ENCODE measurements at regions not wholly inside any gene's neighbourhood (a gene's known extent, or its start where the extent isn't known, plus 50 kb on each side); places are given as distances from the start of the nearest gene placed in this dataset.

DNA sequence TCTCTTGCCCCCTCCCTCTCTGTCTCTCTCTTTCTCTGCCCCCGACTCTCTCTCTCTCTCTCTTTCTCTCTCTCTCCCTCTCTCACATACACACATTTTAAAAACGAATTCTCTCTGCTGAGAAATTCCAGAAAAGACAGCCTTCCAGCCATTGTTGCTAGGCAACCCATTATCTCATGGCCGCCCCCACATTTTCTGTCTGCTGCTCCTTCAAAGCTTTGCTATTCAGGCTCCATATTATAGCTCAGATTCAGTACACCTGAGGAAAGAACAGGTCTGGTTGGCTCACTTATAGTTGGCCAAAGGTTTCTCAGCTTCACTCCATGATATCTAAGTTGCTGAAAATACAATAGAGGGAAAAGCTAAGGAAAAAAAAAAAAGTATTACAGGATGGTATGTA is 174.4 kb upstream of the RADX start:
- WGBS: 49% methylated on average over 3 of the region's 3 CpGs
- H2BK15ac ChIP-seq (ENCODE audit: low read depth, poor library complexity, severe bottlenecking): no peak overlapping the region
- no peak overlapping the region for H2BK5ac ChIP-seq (ENCODE audit: low read depth, low read length, poor library complexity, severe bottlenecking)
- no peak overlapping the region for H3K14ac ChIP-seq (ENCODE audit: low read length in 2 of 2)
- no peak overlapping the region for H3K18ac ChIP-seq (ENCODE audit: low read depth in 1 of 2, low read length in 2 of 2)
- no peak overlapping the region for H3K27ac ChIP-seq (ENCODE audit: low read length, poor library complexity, severe bottlenecking)
- no peak overlapping the region for H3K4me2 ChIP-seq (ENCODE audit: low read length, poor library complexity, severe bottlenecking)
- no peak overlapping the region for H4K8ac ChIP-seq (ENCODE audit: low read length)
- H3K9me3 ChIP-seq (ENCODE audit: control insufficient read depth, low read length): no peaks in the 10 kb centered on the region
- peaks cover 0 to 38% of the 10 kb centered on the region in 2 experiments for H3K27me3 ChIP-seq (ENCODE audit: control insufficient read depth in 1 of 2, insufficient read depth in 1 of 2, low read length in 2 of 2)
- H2AFZ ChIP-seq (ENCODE audit: low read depth, low read length): no peak overlapping the region
- no peak overlapping the region for H3K23ac ChIP-seq (ENCODE audit: low read length in 2 of 2)
- no peaks in the 10 kb centered on the region for H3K79me1 ChIP-seq (replicated peaks; ENCODE audit: low read length, poor library complexity, severe bottlenecking)
- no peak overlapping the region for H3K4me3 ChIP-seq (ENCODE audit: insufficient read depth in 1 of 2, low read depth in 1 of 2, low read length in 2 of 2)
- DNase-seq: no peak
- no peak overlapping the region for H3K9ac ChIP-seq (ENCODE audit: low read length)
- H3K36me3 ChIP-seq (ENCODE audit: control insufficient read depth in 1 of 2, insufficient read depth in 2 of 2, low read depth in 1 of 2, low read length in 2 of 2): no peaks in the 10 kb centered on the region
- H2BK12ac ChIP-seq (ENCODE audit: low read length in 2 of 2): no peak overlapping the region
- no peak overlapping the region for H2AK5ac ChIP-seq (ENCODE audit: low read length, severe bottlenecking)
- H3K4ac ChIP-seq (ENCODE audit: low read depth in 1 of 2, low read length in 2 of 2): no peak overlapping the region
- H3K4me1 ChIP-seq (ENCODE audit: control insufficient read depth, insufficient read depth, low read depth, low read length): no peaks in the 10 kb centered on the region
- H2BK120ac ChIP-seq (ENCODE audit: low read depth, low read length): no peak overlapping the region
- no peak overlapping the region for H4K91ac ChIP-seq (ENCODE audit: low read length)

DNA sequence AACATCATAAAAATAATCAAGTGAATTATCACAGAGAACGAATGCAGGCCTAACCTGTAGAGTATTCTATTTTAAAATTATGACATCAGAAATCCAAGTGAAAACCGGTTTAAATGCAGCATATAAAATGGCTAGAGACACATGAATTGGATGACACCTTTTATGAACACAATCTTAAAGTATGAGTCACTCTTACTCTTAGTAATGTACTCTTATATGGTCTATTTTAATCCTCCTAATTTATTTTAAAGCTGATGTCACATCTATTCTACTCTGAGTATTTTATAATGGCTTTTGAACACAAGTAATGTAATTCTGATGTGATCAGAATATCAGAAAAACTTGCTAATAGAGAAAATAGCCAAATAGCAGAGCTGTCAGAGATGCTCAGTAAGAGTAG is 161.4 kb upstream of the RADX start:
- no peak overlapping the region for H4K91ac ChIP-seq (ENCODE audit: low read length)
- no peak overlapping the region for H2BK15ac ChIP-seq (ENCODE audit: low read depth, poor library complexity, severe bottlenecking)
- H2AFZ ChIP-seq (ENCODE audit: low read depth, low read length): no peak overlapping the region
- H4K8ac ChIP-seq (ENCODE audit: low read length): no peak overlapping the region
- no peaks in the 10 kb centered on the region for H3K4me1 ChIP-seq (ENCODE audit: control insufficient read depth, insufficient read depth, low read depth, low read length)
- no peak overlapping the region for H3K27ac ChIP-seq (ENCODE audit: low read length, poor library complexity, severe bottlenecking)
- no peak overlapping the region for H2AK5ac ChIP-seq (ENCODE audit: low read length, severe bottlenecking)
- no peaks in the 10 kb centered on the region for H3K79me1 ChIP-seq (replicated peaks; ENCODE audit: low read length, poor library complexity, severe bottlenecking)
- H3K9ac ChIP-seq (ENCODE audit: low read length): no peak overlapping the region
- H3K18ac ChIP-seq (ENCODE audit: low read depth in 1 of 2, low read length in 2 of 2): no peak overlapping the region
- H3K23ac ChIP-seq (ENCODE audit: low read length in 2 of 2): no peak overlapping the region
- no CpG with 5 or more reads among the region's 2 CpGs for WGBS
- H3K4ac ChIP-seq (ENCODE audit: low read depth in 1 of 2, low read length in 2 of 2): no peak overlapping the region
- no peak overlapping the region for H3K4me3 ChIP-seq (ENCODE audit: insufficient read depth in 1 of 2, low read depth in 1 of 2, low read length in 2 of 2)
- no peaks in the 10 kb centered on the region for H3K9me3 ChIP-seq (ENCODE audit: control insufficient read depth, low read length)
- H2BK120ac ChIP-seq (ENCODE audit: low read depth, low read length): no peak overlapping the region
- peaks cover 0 to 17% of the 10 kb centered on the region in 2 experiments for H3K27me3 ChIP-seq (ENCODE audit: control insufficient read depth in 1 of 2, insufficient read depth in 1 of 2, low read length in 2 of 2)
- no peak overlapping the region for H2BK5ac ChIP-seq (ENCODE audit: low read depth, low read length, poor library complexity, severe bottlenecking)
- DNase-seq: no peak
- no peak overlapping the region for H3K4me2 ChIP-seq (ENCODE audit: low read length, poor library complexity, severe bottlenecking)
- H2BK12ac ChIP-seq (ENCODE audit: low read length in 2 of 2): no peak overlapping the region
- H3K14ac ChIP-seq (ENCODE audit: low read length in 2 of 2): no peak overlapping the region
- H3K36me3 ChIP-seq (ENCODE audit: control insufficient read depth in 1 of 2, insufficient read depth in 2 of 2, low read depth in 1 of 2, low read length in 2 of 2): no peaks in the 10 kb centered on the region

DNA sequence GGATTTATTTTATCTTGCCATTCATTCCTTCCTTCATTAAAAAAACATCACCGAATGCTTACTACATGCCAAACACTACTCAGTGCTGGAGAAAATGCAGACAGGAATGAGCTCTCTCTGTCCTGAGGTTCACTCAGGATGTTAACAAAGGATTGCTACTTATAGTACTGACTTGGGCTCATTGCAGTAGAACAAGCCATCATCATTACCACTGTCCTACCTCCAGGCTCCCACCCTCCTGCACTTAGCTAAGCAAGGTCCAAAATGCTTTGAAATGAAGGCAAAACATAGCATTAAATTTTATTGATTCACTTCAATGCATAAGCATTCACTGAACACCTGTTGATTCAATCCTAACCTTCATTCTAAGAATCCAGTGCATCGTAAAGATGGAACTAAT is 159.8 kb upstream of the RADX start:
- Histone ChIP-seq H3K14ac (ENCODE audit: low read length in 2 of 2) (no peak overlapping the region), H2BK5ac (ENCODE audit: low read depth, low read length, poor library complexity, severe bottlenecking) (no peak overlapping the region), H3K4me1 (ENCODE audit: control insufficient read depth, insufficient read depth, low read depth, low read length) (no peaks in the 10 kb centered on the region), H3K18ac (ENCODE audit: low read depth in 1 of 2, low read length in 2 of 2) (no peak overlapping the region), H2BK120ac (ENCODE audit: low read depth, low read length) (no peak overlapping the region), H3K27ac (ENCODE audit: low read length, poor library complexity, severe bottlenecking) (no peak overlapping the region), H3K4me3 (ENCODE audit: insufficient read depth in 1 of 2, low read depth in 1 of 2, low read length in 2 of 2) (no peak overlapping the region), H2BK15ac (ENCODE audit: low read depth, poor library complexity, severe bottlenecking) (no peak overlapping the region), H3K36me3 (ENCODE audit: control insufficient read depth in 1 of 2, insufficient read depth in 2 of 2, low read depth in 1 of 2, low read length in 2 of 2) (no peaks in the 10 kb centered on the region), H3K23ac (ENCODE audit: low read length in 2 of 2) (no peak overlapping the region), H3K4me2 (ENCODE audit: low read length, poor library complexity, severe bottlenecking) (no peak overlapping the region), H2AFZ (ENCODE audit: low read depth, low read length) (no peak overlapping the region), H2BK12ac (ENCODE audit: low read length in 2 of 2) (no peak overlapping the region), H3K9ac (ENCODE audit: low read length) (no peak overlapping the region), H3K9me3 (ENCODE audit: control insufficient read depth, low read length) (no peaks in the 10 kb centered on the region), H2AK5ac (ENCODE audit: low read length, severe bottlenecking) (no peak overlapping the region), H3K4ac (ENCODE audit: low read depth in 1 of 2, low read length in 2 of 2) (no peak overlapping the region), H4K91ac (ENCODE audit: low read length) (no peak overlapping the region), H3K27me3 (ENCODE audit: control insufficient read depth in 1 of 2, insufficient read depth in 1 of 2, low read length in 2 of 2) (peaks cover 0 to 9% of the 10 kb centered on the region in 2 experiments), H4K8ac (ENCODE audit: low read length) (no peak overlapping the region), H3K79me1 (replicated peaks; ENCODE audit: low read length, poor library complexity, severe bottlenecking) (no peaks in the 10 kb centered on the region)
- WGBS: 100% methylated on average over 1 of the region's 2 CpGs
- DNase-seq: no peak

DNA sequence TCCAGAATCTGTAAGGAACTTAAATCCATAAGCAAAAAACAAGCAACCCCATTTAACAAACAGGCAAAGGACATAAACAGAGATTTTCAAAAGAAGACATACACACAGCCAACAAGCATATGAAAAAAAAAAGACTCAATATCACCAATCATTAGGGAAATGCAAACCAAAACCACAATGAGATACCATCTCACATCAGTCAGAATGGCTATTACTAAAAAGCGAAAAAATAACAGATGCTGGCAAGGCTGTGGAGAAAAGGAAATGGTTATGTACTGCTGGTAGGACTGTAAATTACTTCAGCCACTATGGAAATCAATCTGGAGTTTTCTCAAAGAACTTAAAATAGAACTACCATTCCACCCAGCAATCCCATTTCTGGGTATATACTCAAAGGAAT is 156.8 kb upstream of the RADX start:
- Histone ChIP-seq H3K23ac (ENCODE audit: low read length in 2 of 2) (no peak overlapping the region), H3K27me3 (ENCODE audit: control insufficient read depth in 1 of 2, insufficient read depth in 1 of 2, low read length in 2 of 2) (peaks cover 0 to 13% of the 10 kb centered on the region in 2 experiments), H4K8ac (ENCODE audit: low read length) (no peak overlapping the region), H2BK5ac (ENCODE audit: low read depth, low read length, poor library complexity, severe bottlenecking) (no peak overlapping the region), H4K91ac (ENCODE audit: low read length) (no peak overlapping the region), H3K9ac (ENCODE audit: low read length) (no peak overlapping the region), H2BK12ac (ENCODE audit: low read length in 2 of 2) (no peak overlapping the region), H3K4me2 (ENCODE audit: low read length, poor library complexity, severe bottlenecking) (no peak overlapping the region), H3K27ac (ENCODE audit: low read length, poor library complexity, severe bottlenecking) (no peak overlapping the region), H2AFZ (ENCODE audit: low read depth, low read length) (no peak overlapping the region), H3K14ac (ENCODE audit: low read length in 2 of 2) (no peak overlapping the region), H3K4ac (ENCODE audit: low read depth in 1 of 2, low read length in 2 of 2) (no peak overlapping the region), H3K4me1 (ENCODE audit: control insufficient read depth, insufficient read depth, low read depth, low read length) (no peaks in the 10 kb centered on the region), H3K9me3 (ENCODE audit: control insufficient read depth, low read length) (no peaks in the 10 kb centered on the region), H2BK120ac (ENCODE audit: low read depth, low read length) (no peak overlapping the region), H3K4me3 (ENCODE audit: insufficient read depth in 1 of 2, low read depth in 1 of 2, low read length in 2 of 2) (no peak overlapping the region), H2BK15ac (ENCODE audit: low read depth, poor library complexity, severe bottlenecking) (no peak overlapping the region), H3K79me1 (replicated peaks; ENCODE audit: low read length, poor library complexity, severe bottlenecking) (no peaks in the 10 kb centered on the region), H2AK5ac (ENCODE audit: low read length, severe bottlenecking) (no peak overlapping the region), H3K36me3 (ENCODE audit: control insufficient read depth in 1 of 2, insufficient read depth in 2 of 2, low read depth in 1 of 2, low read length in 2 of 2) (no peaks in the 10 kb centered on the region), H3K18ac (ENCODE audit: low read depth in 1 of 2, low read length in 2 of 2) (no peak overlapping the region)
- DNase-seq: no peak
- no CpG with 5 or more reads among the region's 1 CpG for WGBS

Measured in mesenchymal stem cell (in vitro differentiated cells and primary cell).